Nephron progenitor cell (in vitro differentiated cells): ENCODE measurements at regions not wholly inside any gene's neighbourhood (a gene's known extent, or its start where the extent isn't known, plus 50 kb on each side); places are given as distances from the start of the nearest gene placed in this dataset.

ENCODE experiments used
- DNase-seq: peaks from one replicate; pipeline ENCODE4 v3.0.0; 2021
- H3K27ac Mint-ChIP-seq: 2 replicates; pipeline ENCODE4 v1.8.0; 2021; ENCODE audit warnings: mild to moderate bottlenecking, moderate library complexity, mixed read lengths
- H3K27me3 Mint-ChIP-seq: 2 replicates; pipeline ENCODE4 v1.8.0; 2021; ENCODE audit warnings: mild to moderate bottlenecking, low read depth, mixed read lengths; ENCODE audit not compliant: poor library complexity
- H3K36me3 Mint-ChIP-seq: 2 replicates; pipeline ENCODE4 v1.8.0; 2021; ENCODE audit warnings: low read depth, mixed read lengths
- H3K4me1 Mint-ChIP-seq: 2 replicates; pipeline ENCODE4 v1.8.0; 2021; ENCODE audit warnings: mixed read lengths
- H3K4me3 Mint-ChIP-seq: 2 replicates; pipeline ENCODE4 v1.8.0; 2021; ENCODE audit warnings: mild to moderate bottlenecking, moderate library complexity, mixed read lengths
- H3K9me3 Mint-ChIP-seq: 2 replicates; pipeline ENCODE4 v1.8.0; 2021; ENCODE audit warnings: mild to moderate bottlenecking, moderate library complexity, mixed read lengths
- TF ChIP-seq, protein P1 (sequence below): fragments of 200-600 bp; sonication (generic); IDR thresholded peaks from 2 replicates; pipeline ENCODE4 v1.5.0; 2021; ENCODE audit warnings: antibody characterized with exemption

DNA sequence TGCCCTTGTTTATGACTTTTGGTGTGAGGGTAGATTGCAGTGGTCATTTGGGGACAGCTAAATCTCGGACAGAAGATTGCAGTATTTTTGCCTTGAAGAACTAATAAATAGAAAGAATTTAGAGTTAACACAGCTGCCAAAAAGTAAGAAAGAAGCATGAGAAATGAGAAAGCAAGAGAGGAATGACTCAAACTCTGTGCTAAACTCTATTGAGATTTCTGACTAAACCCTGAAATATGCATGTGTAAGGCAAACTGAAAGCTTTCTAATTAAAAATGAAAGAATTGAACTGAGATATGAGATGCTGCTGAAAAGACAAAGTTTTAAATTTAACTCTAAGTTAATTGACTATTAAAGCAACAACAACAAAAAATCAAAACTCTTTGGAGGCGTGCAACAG lies 791.3 kb downstream of the RAB28 start:
- no peak overlapping the region for H3K27ac Mint-ChIP-seq
- no peak overlapping the region for H3K4me3 Mint-ChIP-seq

DNA sequence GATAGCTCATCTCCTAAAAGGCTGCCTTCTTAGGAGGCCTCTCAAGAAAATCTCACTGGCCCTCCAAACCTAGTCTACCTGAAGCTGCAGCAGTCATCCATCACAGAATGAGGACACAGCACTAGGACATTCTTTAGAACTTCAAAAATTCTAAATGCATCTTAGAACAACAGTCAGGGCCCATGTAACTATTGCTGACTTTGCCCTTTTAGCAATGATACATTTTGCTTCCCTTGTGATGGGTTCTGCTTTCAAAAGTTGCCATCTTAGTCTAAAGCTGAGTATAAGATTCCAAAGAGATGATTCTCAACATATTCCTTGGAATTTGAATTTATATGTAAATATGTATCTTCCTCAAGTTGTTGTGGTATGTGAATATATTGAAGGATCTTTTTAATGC lies 793.0 kb downstream of the RAB28 start:
- no peak overlapping the region for H3K4me3 Mint-ChIP-seq
- H3K36me3 Mint-ChIP-seq, result no peaks in the 10 kb centered on the region

More for the DNA sequence above, 791.3 kb downstream of the RAB28 start:
- Mint-ChIP-seq H3K36me3 (no peaks in the 10 kb centered on the region), H3K9me3 (no peaks in the 10 kb centered on the region), H3K27me3 (peaks cover 4% of the 10 kb centered on the region), H3K4me1 (no peaks in the 10 kb centered on the region)
- TF ChIP-seq, protein P1, sequence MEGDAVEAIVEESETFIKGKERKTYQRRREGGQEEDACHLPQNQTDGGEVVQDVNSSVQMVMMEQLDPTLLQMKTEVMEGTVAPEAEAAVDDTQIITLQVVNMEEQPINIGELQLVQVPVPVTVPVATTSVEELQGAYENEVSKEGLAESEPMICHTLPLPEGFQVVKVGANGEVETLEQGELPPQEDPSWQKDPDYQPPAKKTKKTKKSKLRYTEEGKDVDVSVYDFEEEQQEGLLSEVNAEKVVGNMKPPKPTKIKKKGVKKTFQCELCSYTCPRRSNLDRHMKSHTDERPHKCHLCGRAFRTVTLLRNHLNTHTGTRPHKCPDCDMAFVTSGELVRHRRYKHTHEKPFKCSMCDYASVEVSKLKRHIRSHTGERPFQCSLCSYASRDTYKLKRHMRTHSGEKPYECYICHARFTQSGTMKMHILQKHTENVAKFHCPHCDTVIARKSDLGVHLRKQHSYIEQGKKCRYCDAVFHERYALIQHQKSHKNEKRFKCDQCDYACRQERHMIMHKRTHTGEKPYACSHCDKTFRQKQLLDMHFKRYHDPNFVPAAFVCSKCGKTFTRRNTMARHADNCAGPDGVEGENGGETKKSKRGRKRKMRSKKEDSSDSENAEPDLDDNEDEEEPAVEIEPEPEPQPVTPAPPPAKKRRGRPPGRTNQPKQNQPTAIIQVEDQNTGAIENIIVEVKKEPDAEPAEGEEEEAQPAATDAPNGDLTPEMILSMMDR, result no peak
- no peak for DNase-seq

DNA sequence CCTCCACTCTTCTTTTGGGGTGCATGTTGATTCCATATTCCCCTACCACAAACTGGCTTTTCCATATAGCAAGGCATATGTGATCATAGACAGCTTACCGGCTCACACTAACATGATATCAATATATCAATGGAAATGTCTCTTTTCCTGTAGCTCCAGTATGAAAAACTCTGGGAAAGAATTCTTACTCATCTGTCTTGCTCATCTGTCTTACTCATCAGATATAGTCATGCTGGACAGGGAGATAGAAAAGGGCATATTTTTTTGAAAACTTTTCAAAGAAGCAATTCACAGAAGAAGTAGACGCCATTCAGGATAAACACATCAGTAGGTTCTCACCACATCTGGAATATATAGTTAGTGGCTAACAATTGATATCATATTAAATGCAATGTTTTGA lies 794.7 kb downstream of the RAB28 start:
- Mint-ChIP-seq H3K36me3 (no peaks in the 10 kb centered on the region), H3K9me3 (no peaks in the 10 kb centered on the region), H3K27me3 (peaks cover 4% of the 10 kb centered on the region), H3K27ac (no peak overlapping the region), H3K4me1 (no peaks in the 10 kb centered on the region), H3K4me3 (no peak overlapping the region)
- TF ChIP-seq, protein P1, result no peak
- DNase-seq, result no peak

More for the DNA sequence above, 793.0 kb downstream of the RAB28 start:
- no peaks in the 10 kb centered on the region for H3K9me3 Mint-ChIP-seq
- DNase-seq, result no peak
- TF ChIP-seq, protein P1, result no peak
- no peaks in the 10 kb centered on the region for H3K4me1 Mint-ChIP-seq
- H3K27me3 Mint-ChIP-seq, result peaks cover 4% of the 10 kb centered on the region
- H3K27ac Mint-ChIP-seq, result no peak overlapping the region

DNA sequence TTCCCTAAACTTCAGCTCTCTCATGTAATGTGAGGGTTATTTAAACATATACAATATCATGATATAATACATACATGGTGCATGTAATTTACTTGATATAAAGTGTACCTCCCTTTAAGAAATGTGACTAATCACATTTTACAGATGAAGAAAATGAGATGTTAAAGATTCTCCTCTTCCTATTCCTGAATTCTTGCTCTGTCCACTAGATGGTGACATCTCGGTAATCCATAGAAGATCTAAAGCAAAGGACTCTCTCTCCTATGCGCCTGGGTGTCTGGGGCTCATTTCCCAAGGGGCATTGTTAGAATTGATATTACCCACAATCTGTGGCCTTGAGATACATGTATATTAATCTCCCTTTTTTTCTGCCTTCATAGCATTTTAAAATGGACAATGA lies 804.9 kb downstream of the RAB28 start:
- Mint-ChIP-seq H3K4me3 (no peak overlapping the region), H3K27me3 (no peaks in the 10 kb centered on the region), H3K4me1 (no peaks in the 10 kb centered on the region), H3K9me3 (peaks cover 10% of the 10 kb centered on the region), H3K36me3 (no peaks in the 10 kb centered on the region), H3K27ac (no peak overlapping the region)
- TF ChIP-seq, protein P1, result peak; percentile 51
- no peak for DNase-seq

DNA sequence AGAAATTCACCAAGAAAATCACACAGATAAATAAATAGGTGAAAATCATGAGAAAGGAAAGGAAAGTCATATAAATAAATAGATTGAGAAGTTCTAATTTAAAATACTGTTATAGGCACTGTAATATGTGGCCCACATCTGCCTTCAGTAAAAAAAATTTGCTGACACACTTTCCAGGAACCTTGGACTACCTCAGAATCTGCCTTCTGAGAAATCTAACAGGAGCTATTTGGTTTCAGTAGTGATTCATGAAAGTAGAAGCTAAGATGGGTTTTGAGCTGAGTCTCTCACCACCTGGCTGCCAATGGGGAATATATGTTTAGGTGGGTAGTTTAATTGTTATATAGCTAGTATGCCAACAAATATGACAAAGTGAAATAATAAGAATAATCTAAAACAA lies 810.0 kb downstream of the RAB28 start:
- DNase-seq, result no peak
- Mint-ChIP-seq H3K27ac (no peak overlapping the region), H3K36me3 (no peaks in the 10 kb centered on the region), H3K9me3 (peaks cover 17% of the 10 kb centered on the region), H3K4me3 (no peak overlapping the region), H3K4me1 (no peaks in the 10 kb centered on the region), H3K27me3 (no peaks in the 10 kb centered on the region)
- TF ChIP-seq, protein P1, result no peak

DNA sequence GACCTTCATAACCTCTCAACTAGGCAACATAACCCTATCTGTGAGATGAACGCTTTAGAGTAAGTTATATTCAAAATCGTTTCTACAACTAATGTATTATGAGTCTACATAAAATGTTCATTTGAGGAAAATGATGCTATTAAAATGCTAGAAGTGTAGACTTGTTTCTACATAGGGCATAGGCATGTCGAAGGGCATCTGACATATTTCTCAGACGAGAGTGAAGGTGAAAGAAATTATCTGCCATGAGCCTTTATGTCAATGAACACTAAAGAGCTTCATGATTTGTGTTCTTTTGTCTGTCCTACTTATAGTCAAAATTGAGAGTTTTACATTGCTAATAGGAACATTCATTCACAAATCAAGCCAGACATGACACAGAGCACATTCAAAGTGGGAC lies 811.8 kb downstream of the RAB28 start:
- peaks cover 17% of the 10 kb centered on the region for H3K9me3 Mint-ChIP-seq
- no peaks in the 10 kb centered on the region for H3K27me3 Mint-ChIP-seq
- H3K27ac Mint-ChIP-seq, result no peak overlapping the region
- no peaks in the 10 kb centered on the region for H3K4me1 Mint-ChIP-seq
- TF ChIP-seq, protein P1, result no peak
- H3K36me3 Mint-ChIP-seq, result no peaks in the 10 kb centered on the region
- DNase-seq, result no peak
- H3K4me3 Mint-ChIP-seq, result no peak overlapping the region
